ENCODE measurements at regions not wholly inside any gene's neighbourhood (a gene's known extent, or its start where the extent isn't known, plus 50 kb on each side); places are given as distances from the start of the nearest gene placed in this dataset.
"Not testable (repeated sequence)": the region's sequence is repeated elsewhere in the genome, so short reads cannot be mapped to it uniquely, and the experiment has no call there.

GRCh38 chr12:69045430-69045829, 112.5 kb upstream of the CPM start:
- POLR2A ChIA-PET, result no interaction called here
- CTCF ChIA-PET, result interaction anchor here (0.5 to 2.0 kb wide), 4 partner anchors 9 to 631 kb away, joined by 3 to 6 read pairs (median 6); no protein-coding TSS in a partner anchor
- no peak overlapping the region for H3K27ac ChIP-seq (ENCODE audit: low read depth, low read length)

DNA sequence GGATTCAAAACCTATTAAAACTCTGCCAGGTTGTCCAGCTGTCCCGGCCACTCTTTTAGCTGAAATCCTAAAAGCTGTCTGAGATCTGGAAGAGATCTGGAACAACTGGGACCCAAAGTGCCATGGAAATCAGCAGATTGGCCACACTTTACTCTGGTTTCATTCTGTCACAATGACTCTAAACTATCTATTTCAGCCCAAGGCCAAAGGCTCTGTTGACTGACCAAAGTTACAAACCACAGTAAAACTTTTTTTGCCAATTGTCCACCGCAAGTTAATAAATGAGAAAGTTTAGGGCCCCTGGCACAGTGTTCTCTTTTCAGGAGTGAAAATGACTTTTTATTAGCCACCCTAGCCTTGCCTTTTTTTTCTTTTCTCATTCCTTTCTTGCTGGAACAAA, 113.4 kb upstream of the CPM start:
- Histone ChIP-seq H3K27me3 (ENCODE audit: control insufficient read depth, insufficient read depth, low read length) (no peaks in the 10 kb centered on the region), H3K27ac (ENCODE audit: low read depth, low read length) (no peak overlapping the region), H3K9me3 (ENCODE audit: control insufficient read depth, insufficient read depth, low read length) (no peaks in the 10 kb centered on the region), H3K4me3 (ENCODE audit: low read depth, low read length) (no peak overlapping the region)
- ChIA-PET POLR2A (no interaction called here), CTCF (interaction anchor here (2.0 kb wide), 1 partner anchor 24 kb away, joined by 6 read pairs; no protein-coding TSS in a partner anchor)
- no peak for DNase-seq (ENCODE audit: low read depth, low spot score)
- TF ChIP-seq CTCF (IDR thresholded peaks at IDR 0.05; ENCODE audit: low read depth, low read length), result no peak

More at GRCh38 chr12:69045430-69045829, 112.5 kb upstream of the CPM start:
- DNase-seq (ENCODE audit: low read depth, low spot score), result no peak
- no peaks in the 10 kb centered on the region for H3K27me3 ChIP-seq (ENCODE audit: control insufficient read depth, insufficient read depth, low read length)
- H3K4me3 ChIP-seq (ENCODE audit: low read depth, low read length), result no peak overlapping the region
- TF ChIP-seq CTCF (IDR thresholded peaks at IDR 0.05; ENCODE audit: low read depth, low read length), result no peak
- H3K9me3 ChIP-seq (ENCODE audit: control insufficient read depth, insufficient read depth, low read length), result no peaks in the 10 kb centered on the region

DNA sequence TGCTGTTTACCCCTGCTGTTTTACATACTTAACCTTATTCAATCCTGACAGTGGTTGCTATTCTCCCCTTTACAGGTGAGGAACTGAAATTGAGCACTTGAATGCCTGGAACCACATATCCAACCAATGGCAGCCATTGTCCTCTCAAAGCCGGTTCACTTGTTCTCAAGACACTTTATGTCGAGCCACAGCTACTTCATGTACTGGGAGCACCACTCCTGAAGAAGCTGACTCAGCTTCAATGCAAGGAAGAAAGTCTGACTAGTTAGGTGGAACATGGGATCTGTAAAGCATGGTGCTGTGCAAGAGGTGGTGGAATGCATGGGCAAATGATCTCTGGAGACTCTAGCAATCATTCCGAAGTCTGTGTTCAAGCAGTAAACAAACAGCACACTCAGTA, 113.9 kb upstream of the CPM start:
- POLR2A ChIA-PET, result no interaction called here
- Histone ChIP-seq H3K4me3 (ENCODE audit: low read depth, low read length) (no peak overlapping the region), H3K27me3 (ENCODE audit: control insufficient read depth, insufficient read depth, low read length) (no peaks in the 10 kb centered on the region), H3K27ac (ENCODE audit: low read depth, low read length) (no peak overlapping the region), H3K9me3 (ENCODE audit: control insufficient read depth, insufficient read depth, low read length) (no peaks in the 10 kb centered on the region)
- TF ChIP-seq CTCF (IDR thresholded peaks at IDR 0.05; ENCODE audit: low read depth, low read length), result no peak
- CTCF ChIA-PET, result interaction anchor here (2.0 kb wide), 1 partner anchor 23 kb away, joined by 6 read pairs; no protein-coding TSS in a partner anchor
- DNase-seq (ENCODE audit: low read depth, low spot score), result no peak

- ChIA-PET CTCF (no interaction called here), POLR2A (no interaction called here)
- H3K27me3 ChIP-seq (ENCODE audit: control insufficient read depth, insufficient read depth, low read length), result no peaks in the 10 kb centered on the region
- no peak overlapping the region for H3K4me3 ChIP-seq (ENCODE audit: low read depth, low read length)
- no peak for DNase-seq (ENCODE audit: low read depth, low spot score)
- TF ChIP-seq CTCF (IDR thresholded peaks at IDR 0.05; ENCODE audit: low read depth, low read length), result no peak
- H3K27ac ChIP-seq (ENCODE audit: low read depth, low read length), result no peak overlapping the region
- H3K9me3 ChIP-seq (ENCODE audit: control insufficient read depth, insufficient read depth, low read length), result no peaks in the 10 kb centered on the region
Measured at GRCh38 chr12:69047990-69048389, 115.0 kb upstream of the CPM start.

- DNase-seq (ENCODE audit: low read depth, low spot score); H3K27me3 ChIP-seq (ENCODE audit: control insufficient read depth, insufficient read depth, low read length); H3K9me3 ChIP-seq (ENCODE audit: control insufficient read depth, insufficient read depth, low read length); POLR2A ChIA-PET; H3K27ac ChIP-seq (ENCODE audit: low read depth, low read length); H3K4me3 ChIP-seq (ENCODE audit: low read depth, low read length): not testable (repeated sequence)
- CTCF ChIA-PET, result interaction anchor here (1.0 kb wide), 1 partner anchor 20 kb away, joined by 3 read pairs; no protein-coding TSS in a partner anchor
Measured at GRCh38 chr12:69049855-69050254, 116.9 kb upstream of the CPM start.

All from AG04450 (cell line).